ENCODE measurements at regions not wholly inside any gene's neighbourhood (a gene's known extent, or its start where the extent isn't known, plus 50 kb on each side); places are given as distances from the start of the nearest gene placed in this dataset.

GRCh38 chr4:108331905-108332632 lies 163.3 kb upstream of the LEF1 start:
- DNase-seq (ENCODE audit: low read depth in 2 of 2): no peak

GRCh38 chr4:108328383-108328732 lies 159.6 kb upstream of the LEF1 start:
- no peak for DNase-seq (ENCODE audit: low read depth in 2 of 2)

GRCh38 chr4:108327642-108328382 lies 159.1 kb upstream of the LEF1 start:
- no peak for DNase-seq (ENCODE audit: low read depth in 2 of 2)

GRCh38 chr4:108325561-108325960 lies 156.8 kb upstream of the LEF1 start:
- DNase-seq (ENCODE audit: low read depth in 2 of 2): no peak

- DNase-seq (ENCODE audit: low read depth in 2 of 2): no peak
These were observed 155.7 kb upstream of the LEF1 start for GRCh38 chr4:108324450-108324849.

GRCh38 chr4:108322497-108322896 lies 153.8 kb upstream of the LEF1 start:
- DNase-seq (ENCODE audit: low read depth in 2 of 2): no peak

- no peak for DNase-seq (ENCODE audit: low read depth in 2 of 2)
These were observed 151.3 kb upstream of the LEF1 start for GRCh38 chr4:108320061-108320460.

GRCh38 chr4:108317377-108317776 lies 148.6 kb upstream of the LEF1 start:
- DNase-seq (ENCODE audit: low read depth in 2 of 2): no peak

GRCh38 chr4:108315694-108316093 lies 147.0 kb upstream of the LEF1 start:
- DNase-seq (ENCODE audit: low read depth in 2 of 2): no peak

- no peak for DNase-seq (ENCODE audit: low read depth in 2 of 2)
These were observed 146.3 kb upstream of the LEF1 start for GRCh38 chr4:108314900-108315589.

GRCh38 chr4:108313546-108314339 lies 145.0 kb upstream of the LEF1 start:
- no peak for DNase-seq (ENCODE audit: low read depth in 2 of 2)

- no peak for DNase-seq (ENCODE audit: low read depth in 2 of 2)
These were observed 142.6 kb upstream of the LEF1 start for GRCh38 chr4:108311313-108311712.

- no peak for DNase-seq (ENCODE audit: low read depth in 2 of 2)
These were observed 134.9 kb upstream of the LEF1 start for GRCh38 chr4:108303488-108304177.

GRCh38 chr4:108301545-108302251 lies 133.0 kb upstream of the LEF1 start:
- no peak for DNase-seq (ENCODE audit: low read depth in 2 of 2)

GRCh38 chr4:108297605-108298004 lies 128.9 kb upstream of the LEF1 start:
- no peak for DNase-seq (ENCODE audit: low read depth in 2 of 2)

GRCh38 chr4:108292229-108292628 lies 123.5 kb upstream of the LEF1 start:
- DNase-seq (ENCODE audit: low read depth in 2 of 2): no peak

GRCh38 chr4:108291137-108291536 lies 122.4 kb upstream of the LEF1 start:
- DNase-seq (ENCODE audit: low read depth in 2 of 2): no peak

GRCh38 chr4:108287834-108288413 lies 119.2 kb upstream of the LEF1 start:
- no peak for DNase-seq (ENCODE audit: low read depth in 2 of 2)

- no peak for DNase-seq (ENCODE audit: low read depth in 2 of 2)
These were observed 111.3 kb upstream of the LEF1 start for GRCh38 chr4:108280072-108280471.

GRCh38 chr4:108276690-108277089 lies 108.0 kb upstream of the LEF1 start:
- no peak for DNase-seq (ENCODE audit: low read depth in 2 of 2)
